Fibroblast of lung (primary cell): ENCODE measurements at regions not wholly inside any gene's neighbourhood (a gene's known extent, or its start where the extent isn't known, plus 50 kb on each side); places are given as distances from the start of the nearest gene placed in this dataset.
"Not testable (repeated sequence)": the region's sequence is repeated elsewhere in the genome, so short reads cannot be mapped to it uniquely, and the experiment has no call there.

Experiments used
- DNase-seq, 2 donors: peaks; one replicate each; pipeline versions ENCODE4 v3.0.0 to v3.0.0-alpha.2; 2010; ENCODE audit warnings: low read depth in 2 of 2
- H2AFZ ChIP-seq: 2 replicates; pipeline ENCODE4 v1.5.1; 2012; ENCODE audit warnings: low read length, control low read depth, inconsistent platforms
- H3K27ac ChIP-seq: 2 replicates; pipeline ENCODE4 v1.5.1; 2011; ENCODE audit warnings: low read length, control low read depth; ENCODE audit not compliant: insufficient read depth
- H3K27me3 ChIP-seq: 2 replicates; pipeline ENCODE4 v1.5.1; 2011; ENCODE audit warnings: mild to moderate bottlenecking, low read length; ENCODE audit not compliant: control insufficient read depth, insufficient read depth
- H3K36me3 ChIP-seq: 2 replicates; pipeline ENCODE4 v1.5.1; 2011; ENCODE audit warnings: low read length; ENCODE audit not compliant: control insufficient read depth, insufficient read depth
- H3K4me1 ChIP-seq: 2 replicates; pipeline ENCODE4 v1.5.1; 2011; ENCODE audit warnings: low read length; ENCODE audit not compliant: control insufficient read depth, insufficient read depth; ENCODE audit errors: extremely low read depth
- H3K4me2 ChIP-seq: 2 replicates; pipeline ENCODE4 v1.5.1; 2011; ENCODE audit warnings: low read length, control low read depth; ENCODE audit not compliant: insufficient read depth; ENCODE audit errors: extremely low read depth
- H3K4me3 ChIP-seq, 4 experiments: fragments of 200-600 bp in 1 of 4; sonication (generic) in 1 of 4; replicated peaks in 1 of 4; 2 replicates each; pipeline ENCODE4 v1.5.1; 2011 to 2016; ENCODE audit warnings: low read length in 4 of 4, low read depth in 3 of 4, mild to moderate bottlenecking in 3 of 4, control low read depth in 2 of 4, inconsistent platforms in 1 of 4, mixed read lengths in 1 of 4; ENCODE audit not compliant: insufficient read depth in 1 of 4; ENCODE audit errors: control extremely low read depth in 1 of 4
- H3K79me2 ChIP-seq: 2 replicates; pipeline ENCODE4 v1.5.1; 2012; ENCODE audit warnings: mild to moderate bottlenecking, low read length, inconsistent platforms; ENCODE audit not compliant: control insufficient read depth, insufficient read depth
- H3K9ac ChIP-seq: 2 replicates; pipeline ENCODE4 v1.5.1; 2011; ENCODE audit warnings: mild to moderate bottlenecking, low read length, control low read depth; ENCODE audit not compliant: insufficient read depth
- H3K9me3 ChIP-seq: 2 replicates; pipeline ENCODE4 v1.5.1; 2012; ENCODE audit warnings: low read depth, low read length; ENCODE audit not compliant: control insufficient read depth, insufficient read depth
- H4K20me1 ChIP-seq: 2 replicates; pipeline ENCODE4 v1.5.1; 2011; ENCODE audit warnings: low read length; ENCODE audit not compliant: control insufficient read depth, insufficient read depth; ENCODE audit errors: extremely low read depth
- EZH2 ChIP-seq: IDR thresholded peaks from 2 replicates; pipeline ENCODE4 v1.5.1; 2012; ENCODE audit warnings: low read length, control low read depth, mild to moderate bottlenecking; ENCODE audit errors: missing control alignments
- TF ChIP-seq, protein P1 (sequence below), 2 donors: IDR thresholded peaks in 1 of 2; conservative IDR thresholded peaks in 1 of 2; 1 replicate in 1 of 2; 2 replicates in 1 of 2; pipeline ENCODE4 v1.5.1; 2011 to 2012; ENCODE audit warnings: low read length in 2 of 2, control low read depth in 1 of 2, inconsistent platforms in 1 of 2, low read depth in 1 of 2, mild to moderate bottlenecking in 1 of 2

DNA sequence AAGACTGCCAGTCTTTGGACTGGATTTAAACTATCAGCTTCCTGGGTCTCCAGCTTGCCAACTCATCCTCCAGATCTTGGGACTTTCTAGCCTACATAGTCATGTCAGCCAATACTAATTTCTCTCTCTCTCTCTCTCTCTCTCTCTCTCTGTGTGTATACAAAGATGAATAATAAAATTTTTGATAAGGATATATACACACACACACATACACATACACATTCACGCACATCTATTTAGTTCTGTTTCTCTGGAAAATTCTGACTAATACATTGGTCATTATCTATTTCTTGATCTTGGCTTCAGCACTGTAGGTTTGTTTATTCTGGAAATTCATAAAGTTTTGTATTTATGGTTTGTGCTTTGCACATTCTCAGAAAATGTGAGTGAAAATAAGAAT is 1606.2 kb upstream of the NUDT12 start:
- DNase-seq, result peak; percentile 1 to 14
- Histone ChIP-seq H3K9ac (no peak overlapping the region), H3K4me3 (no peak overlapping the region), H3K9me3 (no peaks in the 10 kb centered on the region), H3K4me2 (no peak overlapping the region), H3K36me3 (no peaks in the 10 kb centered on the region), H3K27me3 (no peaks in the 10 kb centered on the region), H3K79me2 (no peaks in the 10 kb centered on the region), H2AFZ (no peak overlapping the region), H4K20me1 (no peaks in the 10 kb centered on the region), H3K27ac (no peak overlapping the region), H3K4me1 (no peaks in the 10 kb centered on the region)
- TF ChIP-seq, protein P1, sequence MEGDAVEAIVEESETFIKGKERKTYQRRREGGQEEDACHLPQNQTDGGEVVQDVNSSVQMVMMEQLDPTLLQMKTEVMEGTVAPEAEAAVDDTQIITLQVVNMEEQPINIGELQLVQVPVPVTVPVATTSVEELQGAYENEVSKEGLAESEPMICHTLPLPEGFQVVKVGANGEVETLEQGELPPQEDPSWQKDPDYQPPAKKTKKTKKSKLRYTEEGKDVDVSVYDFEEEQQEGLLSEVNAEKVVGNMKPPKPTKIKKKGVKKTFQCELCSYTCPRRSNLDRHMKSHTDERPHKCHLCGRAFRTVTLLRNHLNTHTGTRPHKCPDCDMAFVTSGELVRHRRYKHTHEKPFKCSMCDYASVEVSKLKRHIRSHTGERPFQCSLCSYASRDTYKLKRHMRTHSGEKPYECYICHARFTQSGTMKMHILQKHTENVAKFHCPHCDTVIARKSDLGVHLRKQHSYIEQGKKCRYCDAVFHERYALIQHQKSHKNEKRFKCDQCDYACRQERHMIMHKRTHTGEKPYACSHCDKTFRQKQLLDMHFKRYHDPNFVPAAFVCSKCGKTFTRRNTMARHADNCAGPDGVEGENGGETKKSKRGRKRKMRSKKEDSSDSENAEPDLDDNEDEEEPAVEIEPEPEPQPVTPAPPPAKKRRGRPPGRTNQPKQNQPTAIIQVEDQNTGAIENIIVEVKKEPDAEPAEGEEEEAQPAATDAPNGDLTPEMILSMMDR (conservative IDR thresholded peaks at IDR 0.05 in 1 of 2, IDR thresholded peaks at IDR 0.05 in 1 of 2; ENCODE audit: low read depth in 1 of 2, low read length in 2 of 2), result no peak
- no peak for TF ChIP-seq EZH2

DNA sequence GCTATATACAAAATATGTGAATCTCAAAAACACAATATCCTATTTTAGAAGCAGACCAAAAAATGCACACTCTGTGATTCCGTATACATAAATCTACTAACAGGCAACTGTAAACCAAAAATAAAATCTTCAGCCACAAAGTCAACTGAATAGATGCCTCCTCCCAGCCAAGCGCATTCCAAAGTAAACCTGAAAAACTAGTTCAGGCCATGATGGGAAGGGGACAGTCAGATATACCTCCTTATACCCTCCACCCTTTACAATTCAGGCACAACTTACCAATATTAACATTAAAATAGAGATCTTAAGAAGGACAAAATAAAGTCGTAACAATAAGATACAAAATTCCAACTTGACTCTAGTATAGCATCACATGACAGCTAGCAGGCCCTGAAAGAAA is 1604.5 kb upstream of the NUDT12 start:
- H3K4me2 ChIP-seq, result no peak overlapping the region
- H3K27me3 ChIP-seq, result no peaks in the 10 kb centered on the region
- TF ChIP-seq, protein P1 (conservative IDR thresholded peaks at IDR 0.05 in 1 of 2, IDR thresholded peaks at IDR 0.05 in 1 of 2; ENCODE audit: low read depth in 1 of 2, low read length in 2 of 2), result no peak
- no peak for TF ChIP-seq EZH2

DNA sequence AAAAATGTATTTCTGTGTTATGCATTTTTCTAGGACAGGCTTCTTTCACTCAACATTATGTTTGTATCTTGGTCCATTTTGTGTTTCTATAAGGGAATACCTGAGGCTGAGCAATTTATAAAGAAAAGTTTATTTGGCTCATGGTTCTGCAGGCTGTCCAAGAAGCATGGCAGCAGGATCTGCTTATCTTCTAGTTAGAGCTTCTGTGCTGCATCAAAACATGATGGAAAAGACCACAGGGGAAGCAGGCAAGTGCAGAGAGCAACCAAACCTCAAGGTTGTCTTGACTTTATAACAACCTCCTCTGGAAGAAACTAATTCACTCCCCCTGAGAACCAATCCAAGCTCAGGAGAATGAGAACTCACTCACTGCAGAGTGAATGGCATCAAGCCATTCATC is 1601.0 kb upstream of the NUDT12 start:
- no peaks in the 10 kb centered on the region for H3K4me1 ChIP-seq
- H3K27me3 ChIP-seq, result no peaks in the 10 kb centered on the region
- TF ChIP-seq, protein P1 (conservative IDR thresholded peaks at IDR 0.05 in 1 of 2, IDR thresholded peaks at IDR 0.05 in 1 of 2; ENCODE audit: low read depth in 1 of 2, low read length in 2 of 2), result no peak
- no peak for TF ChIP-seq EZH2
- no peak overlapping the region for H3K27ac ChIP-seq
- no peak overlapping the region for H3K4me3 ChIP-seq
- H3K9me3 ChIP-seq, result no peaks in the 10 kb centered on the region
- DNase-seq, result no peak
- H3K4me2 ChIP-seq, result no peak overlapping the region
- no peaks in the 10 kb centered on the region for H4K20me1 ChIP-seq
- H3K9ac ChIP-seq, result no peak overlapping the region
- H3K36me3 ChIP-seq, result no peaks in the 10 kb centered on the region
- H2AFZ ChIP-seq, result no peak overlapping the region
- H3K79me2 ChIP-seq, result no peaks in the 10 kb centered on the region

More for the DNA sequence above, 1604.5 kb upstream of the NUDT12 start:
- Histone ChIP-seq H3K9me3 (no peaks in the 10 kb centered on the region), H3K79me2 (no peaks in the 10 kb centered on the region), H3K27ac (no peak overlapping the region), H3K4me3 (no peak overlapping the region), H2AFZ (no peak overlapping the region), H3K36me3 (no peaks in the 10 kb centered on the region), H3K4me1 (no peaks in the 10 kb centered on the region), H3K9ac (no peak overlapping the region), H4K20me1 (no peaks in the 10 kb centered on the region)
- DNase-seq, result no peak

DNA sequence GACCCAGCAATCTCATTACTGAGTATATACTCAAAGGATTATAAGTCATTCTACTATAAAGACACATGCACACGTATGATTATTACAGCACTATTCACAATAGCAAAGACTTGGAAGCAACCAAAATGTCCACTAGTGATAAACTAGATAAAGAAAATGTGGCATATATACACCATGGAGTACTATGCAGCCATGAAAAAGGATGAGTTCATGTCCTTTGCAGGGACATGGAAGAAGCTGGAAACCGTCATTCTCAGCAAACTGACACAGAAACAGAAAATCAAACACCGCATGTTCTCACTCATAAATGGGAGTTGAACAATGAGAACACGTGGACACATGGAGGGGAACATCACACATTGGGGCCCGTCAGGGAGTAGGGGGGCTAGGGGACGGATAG is 1600.0 kb upstream of the NUDT12 start:
- not testable (repeated sequence) for DNase-seq, H3K27ac ChIP-seq, H3K4me2 ChIP-seq, H3K4me1 ChIP-seq, H3K4me3 ChIP-seq, H3K27me3 ChIP-seq, H4K20me1 ChIP-seq, H3K9ac ChIP-seq, H2AFZ ChIP-seq, H3K79me2 ChIP-seq, H3K36me3 ChIP-seq, H3K9me3 ChIP-seq
